HL-60 (cell line): ENCODE measurements at regions not wholly inside any gene's neighbourhood (a gene's known extent, or its start where the extent isn't known, plus 50 kb on each side); places are given as distances from the start of the nearest gene placed in this dataset.

Experiments
- DNase-seq, 2 experiments: peaks; one replicate each; pipeline ENCODE4 v3.0.0-alpha.2; 2010 to 2020; ENCODE audit warnings: low read depth in 1 of 2, low spot score in 1 of 2
- H3K27ac ChIP-seq: fragments of 250-450 bp; sonication (Bioruptor Pico); replicated peaks from 2 replicates; pipeline ENCODE4 v1.5.1; 2020; ENCODE audit warnings: mild to moderate bottlenecking, moderate library complexity
- H3K27me3 ChIP-seq: fragments of 250-450 bp; sonication (Bioruptor Pico); 2 replicates; pipeline ENCODE4 v1.5.1; 2021; ENCODE audit warnings: mild to moderate bottlenecking, moderate library complexity; ENCODE audit not compliant: insufficient read depth, poor library complexity, severe bottlenecking
- H3K4me3 ChIP-seq: replicated peaks from 2 replicates; pipeline ENCODE4 v1.5.1; 2011; ENCODE audit warnings: mild to moderate bottlenecking, control low read depth, low read length; ENCODE audit not compliant: insufficient read depth
- GABPA ChIP-seq: IDR thresholded peaks from 2 replicates; pipeline ENCODE4 v1.6.1; 2012; ENCODE audit warnings: low read depth
- POLR2AphosphoS5 ChIP-seq: IDR thresholded peaks from 2 replicates; pipeline ENCODE4 v1.6.1; 2012; ENCODE audit warnings: low read depth
- SPI1 ChIP-seq: IDR thresholded peaks from 2 replicates; pipeline ENCODE4 v1.6.1; 2012; ENCODE audit warnings: low read depth, mild to moderate bottlenecking, borderline replicate concordance
- TF ChIP-seq, protein P1 (sequence below): IDR thresholded peaks from one replicate; pipeline ENCODE4 v1.5.1; 2011; ENCODE audit warnings: low read length, control low read depth, inconsistent platforms; ENCODE audit not compliant: insufficient read depth
- TF ChIP-seq, protein P2 (sequence below): IDR thresholded peaks from 2 replicates; pipeline ENCODE4 v1.6.1; 2012; ENCODE audit warnings: low read depth; ENCODE audit not compliant: insufficient replicate concordance

DNA sequence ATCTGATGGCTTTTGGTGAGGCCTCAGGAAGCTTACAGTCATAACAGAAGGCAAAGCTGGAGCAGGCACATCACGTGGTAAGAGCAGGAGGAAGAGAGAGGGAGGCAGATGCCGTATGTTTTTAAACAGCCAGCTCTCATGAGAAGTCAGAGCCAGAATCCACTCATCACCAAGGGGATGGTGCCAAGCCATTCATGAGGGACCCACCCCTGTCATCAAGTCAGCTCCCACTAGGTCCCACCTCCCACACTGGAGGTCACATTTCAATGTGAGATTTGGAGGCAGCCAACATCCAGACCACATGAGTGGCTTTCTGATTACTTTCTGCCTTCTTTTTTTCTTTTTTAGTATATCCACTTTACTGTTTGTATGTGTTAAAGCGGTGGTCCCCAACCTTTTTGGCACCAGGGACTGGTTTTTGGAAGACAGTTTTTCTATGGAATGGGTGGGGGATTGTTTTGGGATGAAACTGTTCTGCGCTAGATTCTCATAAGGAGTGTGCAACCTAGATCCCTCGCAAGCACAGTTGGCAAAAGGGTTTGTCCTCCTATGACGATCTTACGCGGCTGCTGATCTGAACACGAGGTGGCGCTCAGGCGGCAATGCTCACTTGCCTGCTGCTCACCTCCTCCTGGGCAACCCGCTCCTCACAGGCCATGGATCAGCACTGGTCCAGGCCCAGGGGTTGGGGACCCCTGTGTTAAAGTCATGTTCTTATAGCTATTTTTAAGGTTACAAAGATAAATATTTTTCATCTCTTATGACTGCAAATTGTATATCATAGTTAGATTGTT, 61.7 kb downstream of the SLIT2 start:
- TF ChIP-seq, protein P1, sequence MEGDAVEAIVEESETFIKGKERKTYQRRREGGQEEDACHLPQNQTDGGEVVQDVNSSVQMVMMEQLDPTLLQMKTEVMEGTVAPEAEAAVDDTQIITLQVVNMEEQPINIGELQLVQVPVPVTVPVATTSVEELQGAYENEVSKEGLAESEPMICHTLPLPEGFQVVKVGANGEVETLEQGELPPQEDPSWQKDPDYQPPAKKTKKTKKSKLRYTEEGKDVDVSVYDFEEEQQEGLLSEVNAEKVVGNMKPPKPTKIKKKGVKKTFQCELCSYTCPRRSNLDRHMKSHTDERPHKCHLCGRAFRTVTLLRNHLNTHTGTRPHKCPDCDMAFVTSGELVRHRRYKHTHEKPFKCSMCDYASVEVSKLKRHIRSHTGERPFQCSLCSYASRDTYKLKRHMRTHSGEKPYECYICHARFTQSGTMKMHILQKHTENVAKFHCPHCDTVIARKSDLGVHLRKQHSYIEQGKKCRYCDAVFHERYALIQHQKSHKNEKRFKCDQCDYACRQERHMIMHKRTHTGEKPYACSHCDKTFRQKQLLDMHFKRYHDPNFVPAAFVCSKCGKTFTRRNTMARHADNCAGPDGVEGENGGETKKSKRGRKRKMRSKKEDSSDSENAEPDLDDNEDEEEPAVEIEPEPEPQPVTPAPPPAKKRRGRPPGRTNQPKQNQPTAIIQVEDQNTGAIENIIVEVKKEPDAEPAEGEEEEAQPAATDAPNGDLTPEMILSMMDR = peak; percentile 46
- TF ChIP-seq, protein P2, sequence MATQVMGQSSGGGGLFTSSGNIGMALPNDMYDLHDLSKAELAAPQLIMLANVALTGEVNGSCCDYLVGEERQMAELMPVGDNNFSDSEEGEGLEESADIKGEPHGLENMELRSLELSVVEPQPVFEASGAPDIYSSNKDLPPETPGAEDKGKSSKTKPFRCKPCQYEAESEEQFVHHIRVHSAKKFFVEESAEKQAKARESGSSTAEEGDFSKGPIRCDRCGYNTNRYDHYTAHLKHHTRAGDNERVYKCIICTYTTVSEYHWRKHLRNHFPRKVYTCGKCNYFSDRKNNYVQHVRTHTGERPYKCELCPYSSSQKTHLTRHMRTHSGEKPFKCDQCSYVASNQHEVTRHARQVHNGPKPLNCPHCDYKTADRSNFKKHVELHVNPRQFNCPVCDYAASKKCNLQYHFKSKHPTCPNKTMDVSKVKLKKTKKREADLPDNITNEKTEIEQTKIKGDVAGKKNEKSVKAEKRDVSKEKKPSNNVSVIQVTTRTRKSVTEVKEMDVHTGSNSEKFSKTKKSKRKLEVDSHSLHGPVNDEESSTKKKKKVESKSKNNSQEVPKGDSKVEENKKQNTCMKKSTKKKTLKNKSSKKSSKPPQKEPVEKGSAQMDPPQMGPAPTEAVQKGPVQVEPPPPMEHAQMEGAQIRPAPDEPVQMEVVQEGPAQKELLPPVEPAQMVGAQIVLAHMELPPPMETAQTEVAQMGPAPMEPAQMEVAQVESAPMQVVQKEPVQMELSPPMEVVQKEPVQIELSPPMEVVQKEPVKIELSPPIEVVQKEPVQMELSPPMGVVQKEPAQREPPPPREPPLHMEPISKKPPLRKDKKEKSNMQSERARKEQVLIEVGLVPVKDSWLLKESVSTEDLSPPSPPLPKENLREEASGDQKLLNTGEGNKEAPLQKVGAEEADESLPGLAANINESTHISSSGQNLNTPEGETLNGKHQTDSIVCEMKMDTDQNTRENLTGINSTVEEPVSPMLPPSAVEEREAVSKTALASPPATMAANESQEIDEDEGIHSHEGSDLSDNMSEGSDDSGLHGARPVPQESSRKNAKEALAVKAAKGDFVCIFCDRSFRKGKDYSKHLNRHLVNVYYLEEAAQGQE = no peak
- peak in 1 of 2 experiments; percentile 46 for DNase-seq
- Histone ChIP-seq H3K27ac (no peak overlapping the region), H3K4me3 (no peak overlapping the region), H3K27me3 (peaks cover 2% of the 10 kb centered on the region)

DNA sequence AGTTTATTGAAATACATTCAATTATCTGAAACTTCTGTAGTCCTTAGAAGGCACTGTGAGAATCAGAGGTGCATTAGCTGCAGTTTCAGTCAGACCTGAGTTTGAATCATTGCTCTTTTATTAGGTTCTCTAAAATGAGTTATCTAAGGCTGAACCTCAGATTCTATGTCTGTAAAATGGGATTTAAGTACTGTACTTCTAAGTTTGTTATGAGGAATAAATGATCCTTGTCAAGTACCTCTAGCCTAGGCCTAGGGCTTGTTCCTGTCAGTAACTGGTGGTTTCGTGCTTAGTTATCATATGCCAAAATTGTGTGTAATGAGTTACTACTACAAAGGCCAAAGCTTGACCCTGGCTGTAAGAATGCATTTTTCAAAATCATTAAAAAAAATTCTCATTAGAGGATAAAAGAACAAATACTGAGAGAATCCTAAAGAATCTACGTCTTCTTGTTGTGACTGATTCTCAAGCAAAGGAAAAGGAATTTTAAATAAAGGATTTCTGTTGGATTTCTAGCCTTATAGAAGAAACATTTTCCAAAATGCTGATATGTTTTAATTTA, 65.8 kb downstream of the SLIT2 start:
- DNase-seq = no peak
- TF ChIP-seq, protein P1 = no peak
- no peak for TF ChIP-seq GABPA
- TF ChIP-seq SPI1 = no peak
- TF ChIP-seq, protein P2 = no peak
- no peak for TF ChIP-seq POLR2AphosphoS5
- Histone ChIP-seq H3K27me3 (peaks cover 2% of the 10 kb centered on the region), H3K4me3 (no peak overlapping the region), H3K27ac (no peak overlapping the region)

DNA sequence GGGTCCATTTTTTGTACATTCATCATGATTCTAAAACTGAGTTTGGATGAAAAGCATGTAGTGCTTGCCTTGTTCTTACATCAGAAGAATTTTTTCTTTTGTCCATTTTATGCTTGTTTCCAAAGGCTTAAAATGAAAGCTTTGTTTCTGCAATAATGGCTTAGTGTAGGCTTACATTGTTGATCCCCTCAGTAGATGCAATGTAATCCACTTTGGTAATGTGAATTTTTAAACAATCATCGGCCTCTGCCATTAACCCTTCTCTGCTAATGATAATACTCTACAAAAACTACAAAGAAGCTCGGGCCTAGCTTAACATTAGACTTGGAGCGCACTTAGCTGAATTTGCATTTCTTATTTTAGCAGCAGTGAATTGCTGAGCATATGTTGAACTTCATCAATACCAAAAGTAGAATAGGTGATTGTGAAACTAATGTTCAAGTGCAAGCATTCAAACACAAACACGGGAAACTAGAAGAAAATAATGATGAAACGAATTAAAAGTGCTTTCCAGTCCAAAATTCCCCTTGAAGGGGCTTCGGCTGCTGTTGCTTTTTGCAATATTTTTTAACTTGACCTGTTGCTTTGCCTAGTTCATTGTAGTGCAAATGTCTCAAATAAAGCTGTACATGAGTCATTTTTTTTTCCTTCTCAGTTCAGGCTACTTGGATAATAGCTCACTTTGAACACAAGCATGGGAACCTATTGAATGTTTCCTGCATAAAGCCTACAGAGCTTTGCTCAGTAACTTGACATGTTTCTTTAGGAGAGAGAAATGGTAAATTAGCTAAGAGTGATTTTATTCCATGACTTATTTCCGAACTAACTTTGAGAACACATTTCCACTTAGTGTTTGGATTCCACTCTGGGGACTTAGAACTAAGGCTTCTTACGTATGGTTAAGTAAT, 66.5 kb downstream of the SLIT2 start:
- no peak overlapping the region for H3K27ac ChIP-seq
- peaks cover 2% of the 10 kb centered on the region for H3K27me3 ChIP-seq
- no peak overlapping the region for H3K4me3 ChIP-seq
- TF ChIP-seq, protein P2 = no peak
- TF ChIP-seq POLR2AphosphoS5 (no peak), SPI1 (no peak), GABPA (no peak)
- TF ChIP-seq, protein P1 = no peak
- no peak for DNase-seq
